Suppressor macrophage treated with lipopolysaccharide for 4 hours (primary cell): ENCODE measurements at regions not wholly inside any gene's neighbourhood (a gene's known extent, or its start where the extent isn't known, plus 50 kb on each side); places are given as distances from the start of the nearest gene placed in this dataset.
A peak's percentile ranks its signal among the peaks of the same experiment; 100 is the strongest.

ENCODE experiments used
- DNase-seq: peaks from one replicate; pipeline ENCODE4 v3.0.0-alpha.2; 2020

- no peak for DNase-seq
Observed at GRCh38 chr13:59478908-59479307, 684.8 kb downstream of the DIAPH3 start.

GRCh38 chr13:59479629-59480028, 684.1 kb downstream of the DIAPH3 start:
- no peak for DNase-seq

GRCh38 chr13:59480396-59481259, 683.1 kb downstream of the DIAPH3 start:
- DNase-seq = no peak

- no peak for DNase-seq
Observed at GRCh38 chr13:59483501-59484145, 680.1 kb downstream of the DIAPH3 start.

- DNase-seq = no peak
Observed at GRCh38 chr13:59487883-59488282, 675.8 kb downstream of the DIAPH3 start.

- DNase-seq = no peak
Observed at GRCh38 chr13:59488436-59488835, 675.3 kb downstream of the DIAPH3 start.

- no peak for DNase-seq
Observed at GRCh38 chr13:59490651-59491050, 673.1 kb downstream of the DIAPH3 start.

GRCh38 chr13:59492030-59492636, 671.6 kb downstream of the DIAPH3 start:
- DNase-seq = no peak

- no peak for DNase-seq
Observed at GRCh38 chr13:59493436-59493965, 670.2 kb downstream of the DIAPH3 start.

GRCh38 chr13:59494151-59494550, 669.6 kb downstream of the DIAPH3 start:
- DNase-seq = no peak

GRCh38 chr13:59494560-59494970, 669.2 kb downstream of the DIAPH3 start:
- no peak for DNase-seq

- DNase-seq = no peak
Observed at GRCh38 chr13:59495299-59495698, 668.4 kb downstream of the DIAPH3 start.

- no peak for DNase-seq
Observed at GRCh38 chr13:59495936-59496512, 667.7 kb downstream of the DIAPH3 start.

- DNase-seq = no peak
Observed at GRCh38 chr13:59497621-59498247, 666.0 kb downstream of the DIAPH3 start.

GRCh38 chr13:59501004-59501403, 662.7 kb downstream of the DIAPH3 start:
- no peak for DNase-seq

GRCh38 chr13:59504407-59504806, 659.3 kb downstream of the DIAPH3 start:
- no peak for DNase-seq

GRCh38 chr13:59510386-59510785, 653.3 kb downstream of the DIAPH3 start:
- no peak for DNase-seq

- no peak for DNase-seq
Observed at GRCh38 chr13:59513686-59514085, 650.0 kb downstream of the DIAPH3 start.

GRCh38 chr13:59514316-59514715, 649.4 kb downstream of the DIAPH3 start:
- no peak for DNase-seq

GRCh38 chr13:59519819-59520218, 643.9 kb downstream of the DIAPH3 start:
- DNase-seq = no peak

GRCh38 chr13:59521549-59521948, 642.2 kb downstream of the DIAPH3 start:
- DNase-seq = no peak

- DNase-seq = no peak
Observed at GRCh38 chr13:59522652-59523051, 641.1 kb downstream of the DIAPH3 start.

- peak; percentile 45 for DNase-seq
Observed at GRCh38 chr13:59527500-59527899, 636.2 kb downstream of the DIAPH3 start.
